ENCODE measurements at regions not wholly inside any gene's neighbourhood (a gene's known extent, or its start where the extent isn't known, plus 50 kb on each side); places are given as distances from the start of the nearest gene placed in this dataset.

DNA sequence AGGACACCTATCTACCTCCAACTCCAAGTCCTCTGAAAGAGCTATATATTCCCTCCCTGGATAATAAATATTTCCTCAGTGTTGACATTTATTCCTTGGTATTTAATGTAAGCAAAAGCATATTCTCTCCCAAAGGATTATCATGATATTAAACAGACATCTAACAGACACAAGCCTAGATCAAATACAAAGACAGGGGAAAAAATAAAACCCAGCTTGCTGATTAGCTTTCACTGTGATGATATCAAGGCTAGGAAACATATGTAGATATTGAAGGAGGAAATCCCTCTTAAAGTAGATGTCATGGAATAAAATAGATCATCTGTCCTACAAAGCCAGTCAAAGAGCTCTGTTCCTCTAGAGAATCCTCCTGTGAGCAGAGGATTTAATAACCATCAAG lies 95.2 kb downstream of the CRPPA start:
- H3K27ac ChIP-seq (ENCODE audit: extremely low read depth, low read depth, low read length), result no peak overlapping the region
- no peaks in the 10 kb centered on the region for H3K9me1 ChIP-seq (ENCODE audit: control insufficient read depth, insufficient read depth, low read length)
- no peak for DNase-seq (ENCODE audit: extremely low read depth in 1 of 4, low spot score in 3 of 4)
- CTCF ChIA-PET (ENCODE audit: low intra/inter-chr PET ratio), result no interaction called here
- no peak overlapping the region for H2AFZ ChIP-seq (ENCODE audit: low read depth, low read length)
- H3K9ac ChIP-seq (ENCODE audit: insufficient read depth in 1 of 2, low read depth in 2 of 2, low read length in 2 of 2), result no peak overlapping the region
- POLR2A ChIA-PET, result interaction anchor here (0.6 to 1.1 kb wide), 2 partner anchors 10 to 54 kb away, joined by 4 read pairs; no protein-coding TSS in a partner anchor
- FAIRE-seq, result no peak
- in situ Hi-C loops (cut with MboI), result no loop called here
- no peaks in the 10 kb centered on the region for H3K79me2 ChIP-seq (ENCODE audit: control insufficient read depth, insufficient read depth, low read length)
- no peak for ATAC-seq
- H4K20me1 ChIP-seq (replicated peaks; ENCODE audit: control insufficient read depth, insufficient read depth, low read length), result no peaks in the 10 kb centered on the region
- no peaks in the 10 kb centered on the region for H3K9me3 ChIP-seq (replicated peaks; ENCODE audit: control insufficient read depth, insufficient read depth, low read depth, low read length)
- H3K36me3 ChIP-seq (ENCODE audit: control insufficient read depth, insufficient read depth, low read length), result peaks cover 30% of the 10 kb centered on the region
- H3K4me1 ChIP-seq (replicated peaks in 1 of 2; ENCODE audit: control insufficient read depth in 2 of 2, insufficient read depth in 2 of 2, low read length in 2 of 2), result no peaks in the 10 kb centered on the region
- TF ChIP-seq ZNF274 (IDR thresholded peaks at IDR 0.05; ENCODE audit: borderline replicate concordance, low read depth, low read length), result no peak
- TF ChIP-seq, protein P1, sequence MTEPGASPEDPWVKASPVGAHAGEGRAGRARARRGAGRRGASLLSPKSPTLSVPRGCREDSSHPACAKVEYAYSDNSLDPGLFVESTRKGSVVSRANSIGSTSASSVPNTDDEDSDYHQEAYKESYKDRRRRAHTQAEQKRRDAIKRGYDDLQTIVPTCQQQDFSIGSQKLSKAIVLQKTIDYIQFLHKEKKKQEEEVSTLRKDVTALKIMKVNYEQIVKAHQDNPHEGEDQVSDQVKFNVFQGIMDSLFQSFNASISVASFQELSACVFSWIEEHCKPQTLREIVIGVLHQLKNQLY (CRISPR knock-in tag; conservative IDR thresholded peaks at IDR 0.05), result no peak
- BruUV-seq (replicated peaks), result no TSS peak
- intact Hi-C loops (cut with micrococcal nuclease), result no loop called here
- H3K4me3 ChIP-seq, result no peak overlapping the region
- H3K4me2 ChIP-seq (ENCODE audit: insufficient read depth, low read length), result no peak overlapping the region
- no peaks in the 10 kb centered on the region for H3K27me3 ChIP-seq (ENCODE audit: control insufficient read depth in 2 of 2, insufficient read depth in 2 of 2, low read length in 2 of 2)

DNA sequence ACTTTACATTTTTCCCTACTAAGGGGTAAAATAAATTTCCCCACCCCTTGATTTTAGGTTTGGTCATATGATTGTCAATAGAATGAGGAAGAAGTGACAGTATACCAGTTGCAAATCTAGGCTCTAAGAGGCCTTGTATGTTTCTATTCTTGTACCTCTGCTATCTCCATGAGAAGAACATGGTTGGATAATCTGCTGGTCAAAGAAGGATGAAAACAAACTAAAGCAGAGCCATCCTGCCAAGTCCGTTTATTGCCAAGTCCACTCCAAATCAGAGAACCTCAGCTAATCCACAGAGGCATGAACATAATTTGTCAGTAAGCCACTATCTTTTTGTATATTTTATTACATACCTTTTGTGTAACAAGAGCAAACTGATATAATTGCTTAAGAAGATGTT lies 98.0 kb downstream of the CRPPA start:
- ChIA-PET POLR2A (no interaction called here), CTCF (ENCODE audit: low intra/inter-chr PET ratio) (no interaction called here)
- DNase-seq (ENCODE audit: extremely low read depth in 1 of 4, low spot score in 3 of 4) (no peak), FAIRE-seq (no peak), ATAC-seq (no peak)
- H3K9ac ChIP-seq (ENCODE audit: insufficient read depth in 1 of 2, low read depth in 2 of 2, low read length in 2 of 2), result no peak overlapping the region
- BruUV-seq (replicated peaks), result no TSS peak
- H3K79me2 ChIP-seq (ENCODE audit: control insufficient read depth, insufficient read depth, low read length), result peaks cover 7% of the 10 kb centered on the region; the same call in 1 of the 3 replicates
- no peak overlapping the region for H3K27ac ChIP-seq (ENCODE audit: extremely low read depth, low read depth, low read length)
- in situ Hi-C loops (cut with MboI) (no loop called here), intact Hi-C loops (cut with micrococcal nuclease) (no loop called here)
- peaks cover 24% of the 10 kb centered on the region for H3K36me3 ChIP-seq (ENCODE audit: control insufficient read depth, insufficient read depth, low read length)
- H3K9me3 ChIP-seq (replicated peaks; ENCODE audit: control insufficient read depth, insufficient read depth, low read depth, low read length), result no peaks in the 10 kb centered on the region
- H3K4me1 ChIP-seq (replicated peaks in 1 of 2; ENCODE audit: control insufficient read depth in 2 of 2, insufficient read depth in 2 of 2, low read length in 2 of 2), result no peaks in the 10 kb centered on the region
- H3K4me3 ChIP-seq, result no peak overlapping the region
- no peaks in the 10 kb centered on the region for H4K20me1 ChIP-seq (replicated peaks; ENCODE audit: control insufficient read depth, insufficient read depth, low read length)
- H3K27me3 ChIP-seq (ENCODE audit: control insufficient read depth in 2 of 2, insufficient read depth in 2 of 2, low read length in 2 of 2), result no peaks in the 10 kb centered on the region
- WGBS (ENCODE audit: insufficient coverage, low coverage, missing lambda C conversion rate), result 69% methylated on average over 1 of the region's 1 CpG
- no peak overlapping the region for H2AFZ ChIP-seq (ENCODE audit: low read depth, low read length)
- H3K9me1 ChIP-seq (ENCODE audit: control insufficient read depth, insufficient read depth, low read length), result no peaks in the 10 kb centered on the region
- no peak overlapping the region for H3K4me2 ChIP-seq (ENCODE audit: insufficient read depth, low read length)
- TF ChIP-seq MCM7 (IDR thresholded peaks at IDR 0.05), result no peak
- TF ChIP-seq CREB1 (IDR thresholded peaks at IDR 0.05), result no peak
- TF ChIP-seq CREB1 (CRISPR knock-in tag; IDR thresholded peaks at IDR 0.05), result no peak
- TF ChIP-seq ZNF695 (CRISPR knock-in tag; IDR thresholded peaks at IDR 0.05), result no peak
- no peak for TF ChIP-seq BRD4 (IDR thresholded peaks at IDR 0.05)
- no peak for TF ChIP-seq LEF1 (IDR thresholded peaks at IDR 0.05)
- TF ChIP-seq MIER1 (IDR thresholded peaks at IDR 0.05; ENCODE audit: low read depth), result no peak
- TF ChIP-seq HDAC1 (IDR thresholded peaks at IDR 0.05), result no peak
- no peak for TF ChIP-seq MTA2 (IDR thresholded peaks at IDR 0.05; ENCODE audit: low read depth)
- TF ChIP-seq, protein P2, sequence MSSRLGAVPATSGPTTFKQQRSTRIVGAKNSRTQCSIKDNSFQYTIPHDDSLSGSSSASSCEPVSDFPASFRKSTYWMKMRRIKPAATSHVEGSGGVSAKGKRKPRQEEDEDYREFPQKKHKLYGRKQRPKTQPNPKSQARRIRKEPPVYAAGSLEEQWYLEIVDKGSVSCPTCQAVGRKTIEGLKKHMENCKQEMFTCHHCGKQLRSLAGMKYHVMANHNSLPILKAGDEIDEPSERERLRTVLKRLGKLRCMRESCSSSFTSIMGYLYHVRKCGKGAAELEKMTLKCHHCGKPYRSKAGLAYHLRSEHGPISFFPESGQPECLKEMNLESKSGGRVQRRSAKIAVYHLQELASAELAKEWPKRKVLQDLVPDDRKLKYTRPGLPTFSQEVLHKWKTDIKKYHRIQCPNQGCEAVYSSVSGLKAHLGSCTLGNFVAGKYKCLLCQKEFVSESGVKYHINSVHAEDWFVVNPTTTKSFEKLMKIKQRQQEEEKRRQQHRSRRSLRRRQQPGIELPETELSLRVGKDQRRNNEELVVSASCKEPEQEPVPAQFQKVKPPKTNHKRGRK (tag; IDR thresholded peaks at IDR 0.05), result no peak
- TF ChIP-seq ZNF444 (CRISPR knock-in tag; IDR thresholded peaks at IDR 0.05), result no peak
